CD4-positive, alpha-beta T cell treated with Interleukin-1 beta for 1 hour (primary cell): ENCODE measurements at regions not wholly inside any gene's neighbourhood (a gene's known extent, or its start where the extent isn't known, plus 50 kb on each side); places are given as distances from the start of the nearest gene placed in this dataset.
"Not testable (repeated sequence)": the region's sequence is repeated elsewhere in the genome, so short reads cannot be mapped to it uniquely, and the experiment has no call there.

Experiments used
- DNase-seq, 2 donors: peaks; one replicate each; pipeline ENCODE4 v3.0.0-alpha.2; 2020 to 2022

DNA sequence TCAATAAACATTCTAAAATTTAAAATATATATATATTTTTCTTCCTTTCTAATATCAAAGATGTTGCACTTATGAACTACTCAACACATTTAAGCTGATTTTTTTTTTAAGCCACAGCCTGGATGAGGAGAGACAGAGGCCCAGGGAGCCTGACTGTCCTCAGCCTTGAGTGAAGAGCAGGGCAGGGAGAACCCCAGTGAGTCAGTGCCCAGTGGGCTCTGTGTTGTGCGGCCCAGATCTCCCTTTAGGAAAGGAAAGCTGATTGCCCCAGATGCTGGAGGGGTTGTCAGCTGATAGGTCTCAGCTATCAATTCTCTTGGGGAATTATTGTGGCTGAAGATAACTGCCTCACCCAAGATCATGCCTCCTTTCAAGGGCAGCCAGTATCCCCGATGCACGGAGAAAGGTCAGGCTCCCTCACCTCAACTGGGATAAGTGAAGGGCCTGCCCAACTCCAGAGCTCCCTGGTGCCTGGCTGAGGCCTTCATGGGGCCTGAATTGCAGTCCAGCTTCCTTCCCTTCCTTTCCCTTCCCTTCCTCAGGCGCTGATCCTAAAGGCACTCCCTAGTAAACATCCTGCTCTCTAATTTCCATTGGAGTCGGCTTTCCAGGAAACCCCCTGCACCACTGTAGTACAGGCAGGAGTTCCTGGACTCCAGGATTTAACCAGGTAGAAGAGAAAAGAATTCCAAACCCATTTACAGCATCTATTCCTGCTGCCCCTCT, 106.9 kb upstream of the ATL2 start:
- no peak for DNase-seq

DNA sequence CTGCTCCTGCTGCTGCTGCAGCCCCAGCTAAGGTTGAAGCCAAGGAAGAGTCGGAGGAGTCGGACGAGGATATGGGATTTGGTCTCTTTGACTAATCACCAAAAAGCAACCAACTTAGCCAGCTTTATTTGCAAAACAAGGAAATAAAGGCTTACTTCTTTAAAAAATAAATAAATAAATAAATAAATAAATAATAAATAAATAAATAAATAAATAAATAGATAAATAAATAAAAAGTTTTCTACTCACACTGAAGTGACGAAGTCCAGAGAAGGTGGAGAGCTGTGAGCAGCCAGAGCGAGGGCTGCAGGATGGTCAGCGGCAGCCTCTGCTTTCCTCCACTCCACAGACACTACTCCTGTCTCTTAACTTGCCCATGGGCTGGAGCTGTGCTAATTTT, 105.6 kb upstream of the ATL2 start:
- DNase-seq, result not testable (repeated sequence)

DNA sequence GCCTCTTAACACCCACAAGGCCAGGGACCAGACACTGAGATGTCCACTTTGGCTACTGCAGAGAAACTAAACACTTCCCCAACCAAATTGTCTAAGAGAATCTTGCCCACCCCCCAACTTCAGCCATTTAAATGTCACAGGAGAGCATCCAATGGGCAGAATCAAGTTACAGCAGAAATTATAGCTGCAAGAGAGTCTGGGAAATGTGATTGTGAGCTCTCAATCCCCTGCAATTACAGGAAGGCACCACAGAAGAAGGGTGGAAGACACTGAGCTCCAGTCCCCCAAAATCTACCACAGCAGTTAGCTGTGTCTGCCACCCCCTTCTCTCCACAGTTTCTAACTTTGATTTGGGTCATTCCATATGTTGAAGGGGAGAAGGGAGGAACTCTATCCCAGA, 103.5 kb upstream of the ATL2 start:
- DNase-seq, result no peak

DNA sequence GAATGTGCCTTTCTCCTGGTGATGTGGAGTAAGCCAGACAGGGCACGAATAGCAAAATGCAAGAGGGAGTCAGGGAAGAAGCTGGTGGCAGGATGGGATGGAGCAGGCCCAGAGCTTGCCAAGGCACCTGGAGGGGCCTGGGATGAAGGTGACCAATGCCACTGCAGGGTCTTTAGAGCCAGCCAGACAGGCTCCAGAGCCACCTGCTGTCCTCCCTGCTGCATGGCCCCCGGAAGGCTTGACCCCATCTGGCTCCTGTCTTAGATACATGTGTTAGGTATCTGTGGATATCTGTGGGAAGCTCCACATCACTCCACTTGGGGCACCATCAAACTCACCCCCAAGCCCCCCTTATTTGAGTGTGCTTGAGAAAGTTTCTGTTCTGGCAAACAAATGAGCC, 99.9 kb upstream of the ATL2 start:
- DNase-seq, result no peak

DNA sequence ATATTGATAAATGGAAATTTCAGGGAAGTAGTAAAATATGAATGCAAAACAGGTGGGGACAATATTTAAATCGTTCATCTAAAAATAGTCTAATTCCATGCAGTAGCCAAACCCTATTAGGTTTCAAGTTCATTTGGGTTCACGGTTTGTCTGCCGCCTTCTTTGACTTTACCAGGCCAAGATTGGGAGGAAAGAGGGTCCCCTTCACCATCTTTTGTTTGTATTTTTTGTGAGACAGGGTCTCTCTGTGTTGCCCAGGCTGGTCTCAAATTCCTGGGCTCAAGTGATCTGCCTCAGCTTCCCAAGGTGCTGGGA, 98.5 kb upstream of the ATL2 start:
- DNase-seq, result no peak

DNA sequence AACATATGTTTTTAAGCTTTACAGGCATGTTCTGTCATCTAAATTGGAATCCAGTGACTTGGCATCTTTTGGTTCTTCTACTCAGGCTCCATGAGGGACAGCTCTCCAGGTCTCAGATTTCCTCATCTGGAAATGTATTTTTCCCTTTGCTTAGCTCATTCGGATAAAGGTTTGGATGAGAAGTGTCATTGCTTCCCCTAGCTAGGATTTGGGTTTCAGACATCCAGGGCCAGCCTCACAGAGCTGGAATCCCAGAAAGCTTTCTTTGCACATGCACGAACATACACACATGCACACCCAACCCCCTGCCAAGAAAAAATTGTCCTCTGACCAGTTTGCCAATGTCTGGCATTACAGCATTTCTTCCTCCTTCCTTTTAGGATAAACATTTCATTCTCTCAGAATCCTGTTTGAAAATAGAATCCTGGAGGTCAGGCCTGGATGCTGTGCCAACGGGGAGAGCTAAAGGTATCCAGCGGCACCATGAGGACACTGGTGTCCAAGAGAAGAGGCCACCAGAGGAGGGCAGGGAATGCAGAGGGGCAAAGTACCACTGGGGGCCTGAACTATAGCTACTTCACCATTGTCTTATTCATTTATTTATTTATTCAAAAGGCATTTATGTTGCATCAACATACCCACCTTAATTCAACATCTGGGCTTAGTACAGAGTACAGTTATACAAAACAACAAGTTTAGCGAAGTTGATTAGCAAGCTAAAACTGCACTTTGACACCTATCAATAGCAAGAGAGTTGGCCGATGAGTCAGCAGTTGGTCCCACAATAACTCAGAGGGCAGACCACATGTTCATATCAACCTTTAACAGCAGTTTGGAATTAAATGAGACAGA, 97.9 kb upstream of the ATL2 start:
- no peak for DNase-seq

DNA sequence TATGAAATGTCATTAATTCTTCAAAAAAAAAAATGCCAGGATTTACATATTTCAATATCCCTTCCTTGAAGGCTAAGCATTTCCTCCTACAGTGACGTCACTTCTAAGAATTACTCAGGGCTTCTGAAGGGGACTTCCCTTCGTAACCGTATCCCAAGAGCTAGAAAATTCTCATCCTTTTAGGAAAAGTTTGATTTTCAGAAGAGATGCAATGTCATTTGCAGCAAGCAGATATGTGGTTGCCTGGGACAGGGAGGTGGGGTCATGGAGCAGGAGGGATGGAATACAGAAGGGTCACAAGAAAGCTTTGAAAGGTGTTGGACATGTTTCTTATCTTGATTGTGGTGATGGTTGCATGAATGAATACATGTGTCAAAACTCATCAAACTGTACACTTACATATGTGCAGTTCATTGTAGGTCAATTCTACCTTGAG, 97.0 kb upstream of the ATL2 start:
- DNase-seq, result no peak

DNA sequence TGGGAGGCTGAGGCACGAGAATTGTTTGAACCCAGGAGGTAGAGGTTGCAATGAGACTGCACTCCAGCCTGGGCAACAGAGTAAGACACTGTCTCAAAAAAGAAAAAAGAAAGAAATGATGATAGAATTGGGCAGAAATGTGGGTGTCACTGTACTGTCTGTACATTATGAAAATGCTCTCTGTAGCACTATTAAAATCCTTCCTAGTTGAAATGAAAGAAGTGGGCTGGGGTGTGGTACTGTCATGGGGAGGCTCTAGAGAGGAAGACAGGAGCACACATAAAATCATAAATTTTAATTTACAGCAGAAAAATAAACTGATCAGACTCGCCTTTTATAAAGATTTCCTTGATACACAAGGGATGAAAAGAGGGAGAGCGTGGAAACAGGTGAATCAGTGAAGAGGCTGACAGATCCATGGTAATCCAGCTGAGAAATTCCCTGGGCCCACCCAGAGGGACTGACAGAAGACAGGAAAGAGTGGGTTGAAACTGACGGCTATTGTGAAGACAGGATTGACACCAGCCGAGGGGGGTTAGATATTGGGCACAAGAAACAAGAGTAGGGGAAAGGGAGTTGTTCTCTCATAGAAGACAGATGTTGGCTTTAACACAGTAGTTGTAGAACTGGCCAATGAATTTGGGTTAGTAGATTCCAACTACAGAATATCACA, 96.4 kb upstream of the ATL2 start:
- DNase-seq, result no peak

DNA sequence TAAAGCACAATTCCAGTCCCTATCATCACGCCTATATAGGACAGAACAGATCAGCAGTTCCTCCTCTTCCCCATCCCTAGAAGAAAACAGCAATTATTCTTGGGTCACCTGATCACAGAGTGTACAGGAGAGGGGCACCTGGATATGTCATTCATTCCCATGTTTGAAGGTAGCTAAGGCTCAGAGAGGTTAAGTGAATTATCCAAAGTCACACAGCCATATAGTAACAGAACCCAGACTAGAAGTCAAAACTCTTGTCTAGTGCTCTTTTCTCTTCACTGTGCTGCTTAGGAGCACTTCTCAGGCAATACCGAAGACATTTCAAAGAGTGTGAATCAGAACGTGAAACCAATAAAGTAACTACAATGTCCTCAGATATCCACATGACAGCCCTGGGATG, 93.0 kb upstream of the ATL2 start:
- DNase-seq, result no peak

DNA sequence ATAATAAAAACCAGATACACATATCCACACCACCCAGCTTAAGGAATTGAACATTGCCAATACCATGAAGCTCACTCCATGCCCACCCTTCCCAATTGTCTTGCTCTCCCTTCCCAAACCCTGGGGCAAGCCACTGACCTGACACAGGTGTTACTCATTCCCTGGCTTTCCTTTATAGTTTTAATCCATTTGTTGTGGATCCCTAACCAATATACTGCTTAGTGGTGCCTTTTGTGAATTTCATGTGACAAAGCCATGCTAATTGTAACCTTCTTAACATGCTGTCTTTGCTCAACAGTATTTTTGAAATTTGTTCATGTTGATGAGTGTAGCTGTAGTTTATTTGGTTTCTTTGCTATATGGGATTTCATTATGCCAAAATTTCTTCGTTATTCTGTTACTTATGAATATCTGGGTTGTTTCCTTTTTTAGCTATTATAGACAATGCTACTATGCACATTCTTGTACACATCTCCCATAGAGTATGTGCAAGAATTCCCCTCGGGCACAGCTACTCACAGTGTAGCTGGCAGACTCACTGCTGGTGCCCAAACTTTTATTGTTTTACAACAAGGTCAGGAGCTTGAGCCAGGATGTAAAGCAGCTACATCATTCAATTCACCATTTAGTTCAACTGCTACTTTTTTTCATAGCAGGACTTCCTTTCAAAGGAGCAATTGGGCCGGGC, 90.8 kb upstream of the ATL2 start:
- no peak for DNase-seq

DNA sequence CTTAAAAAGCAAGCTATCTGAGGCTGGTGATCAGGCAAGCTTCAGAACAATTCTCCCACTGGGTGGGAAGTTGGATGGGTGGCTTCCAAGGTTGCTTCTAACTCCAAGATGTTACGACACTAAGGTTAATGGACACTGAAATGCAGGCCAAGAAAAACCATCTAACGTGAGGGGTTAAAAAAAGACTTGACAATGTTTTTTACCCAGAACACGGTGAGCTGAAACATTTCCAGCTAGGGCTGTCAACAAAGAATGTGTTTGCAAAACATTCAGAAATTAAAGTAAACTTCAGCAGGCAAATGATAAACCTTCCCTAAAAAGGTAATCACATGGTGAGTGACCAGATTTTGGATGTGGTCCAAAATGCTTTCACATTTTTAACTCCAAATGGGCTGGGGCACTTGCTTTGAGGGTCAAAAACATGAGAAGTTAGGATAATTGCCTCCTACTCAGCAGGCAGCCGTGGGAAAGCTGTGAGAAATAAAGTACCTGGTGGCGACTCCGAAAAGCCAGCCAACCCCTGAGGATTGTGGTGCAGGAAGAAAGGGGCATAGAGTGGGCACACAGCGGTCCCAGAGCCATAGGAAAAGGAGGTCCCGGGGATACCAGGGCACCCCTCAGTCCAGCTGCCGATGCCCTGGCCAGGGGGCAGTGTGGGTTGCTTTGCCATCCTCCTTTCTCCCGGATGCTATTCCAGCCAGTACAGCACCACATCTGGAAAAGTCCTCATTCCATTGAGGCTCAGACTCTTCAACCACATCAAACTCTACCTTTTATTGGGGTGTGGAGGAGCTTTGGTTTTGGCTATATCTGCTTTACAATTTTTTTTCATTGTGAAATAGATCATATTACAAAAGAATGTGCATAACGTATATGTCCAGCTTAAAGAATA, 90.0 kb upstream of the ATL2 start:
- no peak for DNase-seq

DNA sequence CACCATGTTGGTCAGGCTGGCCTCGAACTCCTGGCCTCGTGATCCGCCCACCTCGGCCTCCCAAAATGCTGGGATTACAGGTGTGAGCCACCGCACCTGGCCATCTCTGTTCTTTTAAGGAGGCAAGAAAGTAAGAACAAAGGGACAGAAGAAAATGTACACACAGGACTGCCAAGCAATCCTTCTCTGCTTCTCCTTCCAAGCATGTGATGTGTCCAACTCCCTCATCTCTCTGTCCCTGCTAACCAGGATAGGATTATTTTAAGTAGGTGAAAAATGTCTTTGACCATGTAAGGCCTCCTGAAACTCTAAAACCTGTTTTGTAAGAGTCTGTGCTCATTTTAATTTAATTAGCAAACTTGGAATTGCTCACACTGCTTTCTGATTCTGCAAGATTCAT, 89.3 kb upstream of the ATL2 start:
- DNase-seq, result no peak

DNA sequence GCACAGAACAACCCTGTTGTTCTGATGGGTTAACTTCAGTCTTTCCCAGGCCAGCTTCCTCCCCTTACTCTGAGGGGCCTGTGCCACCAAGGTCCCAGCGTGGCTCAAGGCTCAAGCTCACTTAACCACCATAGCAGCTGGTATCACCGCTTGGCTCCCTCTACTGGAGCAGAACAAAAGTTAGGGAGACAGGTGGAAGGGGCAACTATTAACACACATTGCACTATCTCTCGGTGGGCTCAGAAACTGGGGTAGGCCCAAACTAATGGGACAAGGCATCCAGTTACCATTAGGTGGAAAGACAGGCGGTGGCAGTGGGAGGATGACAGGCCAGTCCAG, 88.7 kb upstream of the ATL2 start:
- DNase-seq, result peak; percentile 9 to 25

DNA sequence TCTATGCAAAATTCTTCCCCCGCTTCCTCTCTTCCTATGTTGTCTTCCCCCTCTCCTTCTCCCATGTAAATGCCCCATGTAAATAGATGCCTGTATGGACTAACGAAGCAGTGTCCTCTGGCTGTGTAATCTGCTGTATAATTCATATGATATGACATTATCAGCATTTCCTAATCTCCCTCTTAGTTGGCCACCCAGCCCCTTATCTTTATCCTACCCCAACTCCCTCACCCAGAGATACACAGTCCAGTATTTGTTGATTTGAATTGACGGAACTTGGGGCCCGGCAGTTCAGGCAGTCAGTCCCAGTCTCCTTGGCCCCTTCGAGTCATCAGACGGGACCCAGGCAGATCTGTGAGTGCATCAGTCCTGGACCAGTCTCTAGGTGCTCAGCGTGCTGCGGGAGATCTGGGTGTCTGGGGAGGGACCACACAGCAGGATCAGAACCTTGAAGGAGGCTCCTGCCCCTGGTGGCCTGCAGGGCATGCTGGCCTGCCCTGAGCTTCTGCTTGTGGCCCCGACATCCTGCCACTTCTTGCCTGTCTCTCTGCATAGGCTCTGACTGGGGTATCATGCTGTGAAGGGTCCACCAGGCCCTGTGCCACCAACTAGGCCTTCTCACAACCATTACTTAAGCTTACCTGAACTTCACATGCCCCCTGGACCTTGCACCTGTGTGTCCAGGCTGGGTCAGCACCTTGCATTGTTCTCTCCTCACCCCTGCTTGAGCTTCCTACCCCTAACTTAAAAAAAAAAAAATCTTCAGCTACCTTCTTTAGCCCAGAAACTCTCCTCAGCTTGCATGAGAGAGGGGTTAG, 88.1 kb upstream of the ATL2 start:
- DNase-seq, result no peak

DNA sequence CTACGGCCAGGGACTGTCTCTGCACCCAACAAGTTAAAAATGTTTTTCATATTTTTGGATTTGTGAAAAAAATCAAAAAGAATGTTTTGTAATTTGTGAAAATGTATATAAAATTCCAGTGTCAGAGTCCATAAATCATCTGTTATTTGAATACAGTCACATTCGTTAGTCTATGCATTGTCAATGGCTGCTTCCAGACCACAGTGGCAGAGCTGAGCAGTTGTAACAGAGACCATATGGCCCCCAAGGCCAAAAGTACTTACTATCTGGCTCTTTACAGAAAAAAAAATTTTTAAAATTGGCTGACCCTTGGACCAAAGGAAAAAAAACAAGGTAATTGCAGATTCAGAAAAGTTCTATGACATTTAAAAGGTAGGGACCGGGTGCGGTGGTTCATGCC, 86.7 kb upstream of the ATL2 start:
- DNase-seq, result no peak

DNA sequence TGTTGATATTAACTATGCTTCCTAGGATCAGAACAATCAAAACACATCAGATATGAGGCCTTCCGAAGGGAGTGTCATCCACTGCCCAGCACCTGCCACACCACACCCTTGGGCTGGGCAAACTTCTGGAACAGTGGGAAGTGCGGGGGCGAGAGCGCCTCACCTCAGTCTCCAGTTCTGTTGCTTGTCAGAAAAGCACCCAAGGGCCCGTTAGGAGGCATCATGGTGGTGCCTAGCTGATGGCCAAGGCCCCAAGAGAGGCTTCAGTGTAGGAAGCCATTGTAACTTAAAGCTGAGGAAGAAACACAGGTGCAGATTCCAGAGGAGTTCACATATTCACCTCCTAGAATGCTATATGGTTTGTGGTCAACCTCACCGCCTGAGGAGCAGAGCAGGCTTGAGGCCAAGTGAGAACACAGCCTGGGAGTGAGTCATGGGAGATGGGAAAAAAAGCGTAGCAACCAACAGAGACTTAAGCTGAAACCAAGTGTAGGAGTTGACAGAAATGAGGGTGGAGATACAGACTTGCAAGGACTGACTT, 85.1 kb upstream of the ATL2 start:
- no peak for DNase-seq

DNA sequence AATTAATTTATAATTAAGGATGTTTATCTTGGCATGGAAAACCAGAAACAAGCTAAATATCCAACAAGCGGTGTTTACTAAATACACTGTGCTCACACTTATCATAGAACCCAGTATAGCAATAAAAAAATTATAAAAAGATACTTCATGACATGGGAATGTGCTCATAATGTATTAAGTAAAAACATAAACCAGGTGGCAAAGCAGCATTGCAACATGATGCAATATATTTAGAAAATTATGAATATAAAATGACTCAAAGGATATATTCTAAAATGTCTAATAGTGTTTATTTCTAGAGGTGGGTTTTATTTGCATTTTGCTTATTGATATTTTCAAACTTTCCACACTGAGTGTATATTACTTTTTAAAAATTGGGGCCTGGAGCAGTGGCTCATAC, 84.4 kb upstream of the ATL2 start:
- no peak for DNase-seq

DNA sequence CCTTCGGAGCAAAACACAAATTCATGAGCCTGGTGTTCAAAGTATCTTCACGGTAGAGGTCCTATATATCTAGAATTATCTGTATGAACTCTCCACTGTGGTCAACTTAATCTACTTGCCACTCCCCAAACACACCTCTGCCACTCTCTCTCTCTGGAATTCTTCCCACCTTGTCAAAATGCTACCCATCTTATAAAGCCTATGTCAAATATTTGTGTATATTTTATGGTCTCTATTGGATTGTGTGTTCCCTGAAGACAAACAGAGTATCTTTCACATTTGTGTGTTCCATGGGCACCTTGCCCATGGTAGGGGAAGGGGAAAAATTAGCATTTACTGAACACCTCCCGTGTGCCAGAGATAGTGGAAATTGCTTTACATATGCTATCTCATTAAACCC, 83.2 kb upstream of the ATL2 start:
- no peak for DNase-seq

DNA sequence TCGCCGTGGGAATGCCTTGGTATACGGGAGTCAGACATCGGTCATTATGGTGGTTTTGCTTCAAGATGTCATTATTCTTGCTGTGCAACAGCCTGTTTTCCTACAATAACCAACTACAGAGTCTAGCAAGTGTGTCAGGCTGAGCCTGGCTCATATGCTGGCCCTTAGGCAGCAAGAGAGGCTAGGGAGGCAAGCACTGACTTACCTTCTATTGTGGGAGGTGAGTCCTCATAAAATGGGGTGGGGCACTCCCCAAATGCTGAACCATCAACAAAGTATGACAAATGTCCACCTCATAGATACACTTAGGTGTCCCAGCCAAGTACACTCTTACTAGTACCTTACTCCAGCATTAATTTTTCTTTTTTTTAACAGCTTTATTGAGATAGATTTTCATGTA, 77.0 kb upstream of the ATL2 start:
- DNase-seq, result no peak

DNA sequence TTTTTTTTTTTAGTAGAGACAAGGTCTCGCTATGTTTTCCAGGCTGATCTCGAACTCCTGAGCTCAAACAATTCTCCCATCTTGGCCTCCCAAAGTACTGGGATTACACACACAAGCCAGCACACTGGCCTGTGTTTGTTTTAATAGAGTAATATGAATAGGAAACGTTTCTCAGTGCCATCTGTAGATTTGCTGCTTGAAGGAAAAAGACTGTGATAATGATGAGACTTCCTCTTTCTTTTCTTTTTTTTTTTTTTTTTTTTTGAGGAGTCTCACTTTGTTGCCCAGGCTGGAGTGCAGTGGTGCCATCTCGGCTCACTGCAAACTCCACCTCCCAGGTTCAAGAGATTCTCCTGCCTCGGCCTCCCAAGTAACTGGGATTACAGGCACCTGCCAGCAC, 74.7 kb upstream of the ATL2 start:
- not testable (repeated sequence) for DNase-seq

DNA sequence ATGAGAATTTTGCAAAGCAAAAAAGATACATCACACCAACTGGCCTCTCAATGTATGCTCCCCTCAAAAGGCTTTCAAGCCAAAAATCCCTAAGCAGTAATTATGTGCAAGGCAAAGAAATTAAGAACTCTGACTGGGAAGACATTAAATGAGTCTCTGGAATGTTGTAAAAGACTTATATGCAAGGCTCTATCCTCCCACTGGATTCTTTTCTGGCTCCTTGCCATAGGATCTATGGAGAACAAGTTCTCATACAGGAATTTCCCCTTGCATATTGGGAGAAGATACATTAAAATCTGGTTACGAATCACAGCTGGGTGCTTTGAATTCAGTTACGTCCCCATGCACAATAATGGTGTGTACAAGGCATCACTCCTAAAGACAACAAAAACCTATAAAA, 73.4 kb upstream of the ATL2 start:
- no peak for DNase-seq
